Eye (tissue), 1 donor: ENCODE measurements at regions not wholly inside any gene's neighbourhood (a gene's known extent, or its start where the extent isn't known, plus 50 kb on each side); places are given as distances from the start of the nearest gene placed in this dataset.

Experiments
- DNase-seq: peaks from one replicate; pipeline ENCODE4 v3.0.0-alpha.2; 2015

- DNase-seq, result no peak
These were observed 112.1 kb downstream of the ZIC5 start for GRCh38 chr13:99859178-99860177.

- no peak for DNase-seq
These were observed 113.8 kb downstream of the ZIC5 start for GRCh38 chr13:99857738-99858137.

- peak; percentile 23 for DNase-seq
These were observed 115.8 kb downstream of the ZIC5 start for GRCh38 chr13:99855526-99856420.

- DNase-seq, result peak; percentile 80
These were observed 117.2 kb downstream of the ZIC5 start for GRCh38 chr13:99854366-99854765.

GRCh38 chr13:99847318-99847750, 124.2 kb downstream of the ZIC5 start:
- DNase-seq, result no peak

GRCh38 chr13:99845161-99845874, 126.2 kb downstream of the ZIC5 start:
- DNase-seq, result no peak

- no peak for DNase-seq
These were observed 127.1 kb downstream of the ZIC5 start for GRCh38 chr13:99844421-99844820.

- DNase-seq, result no peak
These were observed 127.7 kb downstream of the ZIC5 start for GRCh38 chr13:99843872-99844271.

- no peak for DNase-seq
These were observed 129.2 kb downstream of the ZIC5 start for GRCh38 chr13:99842405-99842804.

GRCh38 chr13:99836291-99836690, 135.3 kb downstream of the ZIC5 start:
- DNase-seq, result no peak

GRCh38 chr13:99835442-99835841, 136.1 kb downstream of the ZIC5 start:
- no peak for DNase-seq

- DNase-seq, result no peak
These were observed 137.3 kb downstream of the ZIC5 start for GRCh38 chr13:99834246-99834645.

- DNase-seq, result no peak
These were observed 139.2 kb downstream of the ZIC5 start for GRCh38 chr13:99832347-99832746.

GRCh38 chr13:99830931-99831330, 140.6 kb downstream of the ZIC5 start:
- DNase-seq, result no peak

GRCh38 chr13:99829593-99830239, 141.9 kb downstream of the ZIC5 start:
- peak; percentile 41 for DNase-seq

- no peak for DNase-seq
These were observed 142.4 kb downstream of the ZIC5 start for GRCh38 chr13:99829161-99829560.

GRCh38 chr13:99828735-99829134, 142.8 kb downstream of the ZIC5 start:
- DNase-seq, result no peak

- no peak for DNase-seq
These were observed 143.4 kb downstream of the ZIC5 start for GRCh38 chr13:99828123-99828522.

- DNase-seq, result peak; percentile 54
These were observed 144.4 kb downstream of the ZIC5 start for GRCh38 chr13:99827011-99827772.

GRCh38 chr13:99823961-99824360, 147.6 kb downstream of the ZIC5 start:
- no peak for DNase-seq

- DNase-seq, result no peak
These were observed 148.7 kb downstream of the ZIC5 start for GRCh38 chr13:99822820-99823219.
